Upper lobe of left lung (tissue), 6 donors: ENCODE measurements at regions not wholly inside any gene's neighbourhood (a gene's known extent, or its start where the extent isn't known, plus 50 kb on each side); places are given as distances from the start of the nearest gene placed in this dataset.
"Not testable (repeated sequence)": the region's sequence is repeated elsewhere in the genome, so short reads cannot be mapped to it uniquely, and the experiment has no call there.

Experiments
- ATAC-seq, 2 donors: fragments of 200-7000 bp; cut with Tn5 transposase; one replicate each; pipeline ENCODE4 v1.9.1; 2022; ENCODE audit warnings: mild to moderate bottlenecking in 2 of 2, moderate library complexity in 2 of 2; ENCODE audit not compliant: low FRiP score in 2 of 2
- DNase-seq, 2 donors: peaks; one replicate each; pipeline ENCODE4 v3.0.0-alpha.2; 2019 to 2020
- H3K27ac ChIP-seq, 4 donors: fragments of 200-600 bp; sonication (generic); one replicate each; pipeline ENCODE4 v1.5.1; 2016 to 2019
- H3K27me3 ChIP-seq, 4 donors: fragments of 200-600 bp; sonication (generic); one replicate each; pipeline ENCODE4 v1.5.1; 2017 to 2019
- H3K36me3 ChIP-seq, 4 donors: fragments of 200-600 bp; sonication (generic); one replicate each; pipeline ENCODE4 v1.5.1; 2016 to 2019
- H3K4me1 ChIP-seq, 4 donors: fragments of 200-600 bp; sonication (generic); one replicate each; pipeline ENCODE4 v1.5.1; 2018 to 2019
- H3K4me3 ChIP-seq, 4 donors: fragments of 200-600 bp; sonication (generic); one replicate each; pipeline ENCODE4 v1.5.1; 2017 to 2019; ENCODE audit warnings: mild to moderate bottlenecking in 2 of 4, moderate library complexity in 1 of 4
- H3K9me3 ChIP-seq, 4 donors: fragments of 200-600 bp; sonication (generic); one replicate each; pipeline ENCODE4 v1.5.1; 2018 to 2019
- EP300 ChIP-seq, 4 donors: sonication (generic); formaldehyde crosslinking; IDR thresholded peaks; one replicate each; pipeline ENCODE4 v1.5.1; 2017; ENCODE audit warnings: antibody characterized with exemption in 4 of 4, control low read depth in 2 of 4
- POLR2A ChIP-seq, 4 donors: fragments of 450-650 bp; IDR thresholded peaks; one replicate each; pipeline ENCODE4 v1.5.1; 2016 to 2017; ENCODE audit warnings: antibody characterized with exemption in 4 of 4, mild to moderate bottlenecking in 2 of 4
- POLR2AphosphoS5 ChIP-seq, 2 donors: sonication (generic); formaldehyde crosslinking; IDR thresholded peaks; one replicate each; pipeline ENCODE4 v1.5.1; 2017; ENCODE audit warnings: antibody characterized with exemption in 2 of 2
- WGBS, 2 donors: methylation state at CpG; one replicate each; pipeline ENCODE4 v1.1.5; 2017 to 2018; 5-methylcytosine and 5-hydroxymethylcytosine counted together
- TF ChIP-seq, protein P1 (sequence below), 6 experiments: fragments of 450-650 bp in 4 of 6; fragments of 200-600 bp in 2 of 6; sonication (generic) in 2 of 6; IDR thresholded peaks; one replicate each; pipeline ENCODE4 v1.5.1; 2016 to 2019; ENCODE audit warnings: antibody characterized with exemption in 6 of 6
- donor health status: DM: no; HTN: no; CAD: no; lungs with moderate emphysema.
- donor health status: DM: no; HTN: yes; CAD: no; lungs with severe emphysema.

DNA sequence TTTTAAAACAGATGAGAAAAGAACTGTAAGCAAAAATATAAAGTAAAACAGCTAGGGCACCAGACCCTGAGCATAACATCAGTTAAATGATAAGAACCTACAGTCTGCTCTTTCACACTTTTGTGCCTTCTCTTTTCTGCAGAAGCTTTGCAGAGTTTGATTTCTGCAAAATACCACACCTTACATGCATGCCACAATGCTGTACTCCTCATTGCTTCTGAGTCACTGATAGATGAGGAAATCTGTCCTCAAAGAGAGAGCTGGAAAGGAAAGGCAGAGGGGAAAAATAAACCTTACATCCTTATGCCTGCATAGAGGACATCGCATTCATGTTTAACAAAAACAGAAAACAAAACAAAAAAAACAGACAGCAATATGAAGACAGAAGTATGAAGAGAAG is 142.9 kb downstream of the ATPSCKMT start:
- Histone ChIP-seq H3K27me3 (no peaks in the 10 kb centered on the region), H3K4me1 (no peaks in the 10 kb centered on the region), H3K9me3 (no peaks in the 10 kb centered on the region), H3K27ac (no peak overlapping the region), H3K4me3 (no peak overlapping the region), H3K36me3 (no peaks in the 10 kb centered on the region)
- ATAC-seq: no peak
- DNase-seq: no peak
- WGBS, 2 donors: 90 to 94% methylated on average over 1 of the region's 1 CpG
- TF ChIP-seq POLR2AphosphoS5 (IDR thresholded peaks at IDR 0.05) (no peak), EP300 (IDR thresholded peaks at IDR 0.05) (no peak), POLR2A (IDR thresholded peaks at IDR 0.05) (no peak)
- TF ChIP-seq, protein P1, sequence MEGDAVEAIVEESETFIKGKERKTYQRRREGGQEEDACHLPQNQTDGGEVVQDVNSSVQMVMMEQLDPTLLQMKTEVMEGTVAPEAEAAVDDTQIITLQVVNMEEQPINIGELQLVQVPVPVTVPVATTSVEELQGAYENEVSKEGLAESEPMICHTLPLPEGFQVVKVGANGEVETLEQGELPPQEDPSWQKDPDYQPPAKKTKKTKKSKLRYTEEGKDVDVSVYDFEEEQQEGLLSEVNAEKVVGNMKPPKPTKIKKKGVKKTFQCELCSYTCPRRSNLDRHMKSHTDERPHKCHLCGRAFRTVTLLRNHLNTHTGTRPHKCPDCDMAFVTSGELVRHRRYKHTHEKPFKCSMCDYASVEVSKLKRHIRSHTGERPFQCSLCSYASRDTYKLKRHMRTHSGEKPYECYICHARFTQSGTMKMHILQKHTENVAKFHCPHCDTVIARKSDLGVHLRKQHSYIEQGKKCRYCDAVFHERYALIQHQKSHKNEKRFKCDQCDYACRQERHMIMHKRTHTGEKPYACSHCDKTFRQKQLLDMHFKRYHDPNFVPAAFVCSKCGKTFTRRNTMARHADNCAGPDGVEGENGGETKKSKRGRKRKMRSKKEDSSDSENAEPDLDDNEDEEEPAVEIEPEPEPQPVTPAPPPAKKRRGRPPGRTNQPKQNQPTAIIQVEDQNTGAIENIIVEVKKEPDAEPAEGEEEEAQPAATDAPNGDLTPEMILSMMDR (IDR thresholded peaks at IDR 0.05): no peak

DNA sequence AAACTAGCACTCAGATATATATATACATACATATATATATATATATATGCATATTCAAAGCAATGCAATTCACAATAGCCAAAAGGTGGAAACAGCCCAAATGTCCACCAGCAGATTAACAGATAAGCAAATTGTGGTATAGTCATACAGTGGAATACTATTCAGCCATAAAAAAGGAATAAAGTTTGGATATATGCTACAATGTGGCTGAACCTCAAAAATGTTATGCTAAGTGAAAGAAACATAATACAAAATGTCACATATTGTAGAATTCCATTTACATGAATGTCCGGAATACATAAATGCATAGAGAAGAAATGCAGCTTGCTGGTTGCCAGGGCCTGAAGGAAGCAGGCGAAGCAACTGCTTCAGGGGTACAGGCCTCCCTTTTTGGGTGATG is 143.4 kb downstream of the ATPSCKMT start:
- no peak for DNase-seq
- no peak overlapping the region for H3K4me3 ChIP-seq
- H3K36me3 ChIP-seq: no peaks in the 10 kb centered on the region
- no peaks in the 10 kb centered on the region for H3K9me3 ChIP-seq
- no peaks in the 10 kb centered on the region for H3K27me3 ChIP-seq
- no peak overlapping the region for H3K27ac ChIP-seq
- WGBS, 2 donors: 92 to 98% methylated on average over 2 of the region's 2 CpGs
- H3K4me1 ChIP-seq: no peaks in the 10 kb centered on the region
- TF ChIP-seq EP300 (IDR thresholded peaks at IDR 0.05): no peak
- TF ChIP-seq, protein P1 (IDR thresholded peaks at IDR 0.05): no peak
- no peak for TF ChIP-seq POLR2AphosphoS5 (IDR thresholded peaks at IDR 0.05)
- TF ChIP-seq POLR2A (IDR thresholded peaks at IDR 0.05): no peak
- no peak for ATAC-seq

DNA sequence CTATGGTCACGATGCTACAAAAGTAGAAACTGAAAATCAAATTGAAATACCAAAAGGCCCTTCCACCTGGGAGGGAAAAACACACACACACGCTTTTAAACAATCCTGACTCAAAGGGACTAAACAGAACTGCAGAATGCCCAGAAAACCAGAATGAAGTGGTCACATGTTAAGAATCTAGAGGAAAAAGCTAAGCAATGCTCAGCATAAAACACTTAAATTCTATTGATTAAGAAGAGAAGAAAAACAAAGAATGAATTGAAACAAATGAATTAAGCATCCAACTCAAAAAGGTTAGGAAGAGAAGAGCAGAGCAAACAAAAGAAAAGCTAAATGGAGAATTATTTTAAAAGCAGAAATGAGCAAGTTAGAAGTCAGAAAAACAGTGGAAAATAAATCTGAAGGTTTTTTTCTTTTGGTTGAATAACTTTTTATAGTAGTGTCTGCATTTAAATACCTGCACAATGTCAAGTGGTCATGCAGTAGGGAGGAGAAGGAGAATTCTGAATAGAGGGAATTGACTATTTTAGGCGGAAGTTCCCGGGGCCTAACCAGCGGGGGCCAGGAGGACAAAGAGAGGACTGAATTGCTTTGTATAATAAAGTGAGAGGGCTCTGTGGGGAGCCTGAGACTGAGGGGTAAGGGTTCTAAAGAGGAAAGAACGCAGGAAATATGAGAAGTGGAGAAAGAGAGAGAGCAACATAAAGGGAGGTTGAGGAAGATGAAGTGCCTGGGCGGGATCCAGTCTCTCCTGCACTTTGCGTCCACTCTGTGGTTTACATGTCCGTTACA is 146.8 kb downstream of the ATPSCKMT start:
- H3K4me1 ChIP-seq: no peaks in the 10 kb centered on the region
- peaks cover 0 to 7% (median 2%) of the 10 kb centered on the region in 4 donors for H3K9me3 ChIP-seq
- no peaks in the 10 kb centered on the region for H3K27me3 ChIP-seq
- no peaks in the 10 kb centered on the region for H3K36me3 ChIP-seq
- H3K4me3 ChIP-seq: no peak overlapping the region
- TF ChIP-seq EP300 (IDR thresholded peaks at IDR 0.05) (no peak), POLR2A (IDR thresholded peaks at IDR 0.05) (no peak), POLR2AphosphoS5 (IDR thresholded peaks at IDR 0.05) (no peak)
- TF ChIP-seq, protein P1 (IDR thresholded peaks at IDR 0.05): no peak
- no peak for ATAC-seq
- 52 to 56% methylated on average over 9 of the region's 9 CpGs for WGBS, 2 donors
- DNase-seq: no peak
- no peak overlapping the region for H3K27ac ChIP-seq

DNA sequence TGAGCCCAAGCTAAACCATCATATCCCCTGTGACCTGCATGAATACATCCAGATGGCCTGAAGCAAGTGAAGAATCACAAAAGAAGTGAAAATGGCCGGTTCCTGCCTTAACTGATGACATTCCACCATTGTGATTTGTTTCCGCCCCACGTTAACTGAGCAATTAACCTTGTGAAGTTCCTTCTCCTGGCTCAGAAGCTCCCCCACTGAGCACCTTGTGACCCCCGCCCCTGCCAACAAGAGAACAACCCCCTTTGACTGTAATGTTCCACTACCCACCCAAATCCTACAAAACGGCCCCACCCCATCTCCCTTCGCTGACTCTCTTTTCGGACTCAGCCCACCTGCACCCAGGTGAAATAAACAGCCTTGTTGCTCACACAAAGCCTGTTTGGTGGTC is 147.5 kb downstream of the ATPSCKMT start:
- not testable (repeated sequence) for H3K9me3 ChIP-seq, H3K27me3 ChIP-seq, DNase-seq, H3K4me1 ChIP-seq, ATAC-seq, H3K4me3 ChIP-seq, H3K27ac ChIP-seq, H3K36me3 ChIP-seq
- 79 to 88% methylated on average over 7 of the region's 7 CpGs for WGBS, 2 donors

GRCh38 chr5:10099548-10099947 is 150.1 kb downstream of the ATPSCKMT start:
- ATAC-seq (no peak), DNase-seq (no peak)
- no peaks in the 10 kb centered on the region for H3K4me1 ChIP-seq
- no peaks in the 10 kb centered on the region for H3K27me3 ChIP-seq
- no peak for TF ChIP-seq EP300 (IDR thresholded peaks at IDR 0.05)
- TF ChIP-seq POLR2A (IDR thresholded peaks at IDR 0.05): no peak
- TF ChIP-seq, protein P1 (IDR thresholded peaks at IDR 0.05): no peak
- no peak for TF ChIP-seq POLR2AphosphoS5 (IDR thresholded peaks at IDR 0.05)
- no peak overlapping the region for H3K27ac ChIP-seq
- 75 to 79% methylated on average over 2 of the region's 2 CpGs for WGBS, 2 donors
- H3K9me3 ChIP-seq: peaks cover 0 to 7% (median 2%) of the 10 kb centered on the region in 4 donors
- no peak overlapping the region for H3K4me3 ChIP-seq
- no peaks in the 10 kb centered on the region for H3K36me3 ChIP-seq
